Loucy (cell line): ENCODE measurements at regions not wholly inside any gene's neighbourhood (a gene's known extent, or its start where the extent isn't known, plus 50 kb on each side); places are given as distances from the start of the nearest gene placed in this dataset.

Source experiments
- EZH2phosphoT487 ChIP-seq: fragments of 200-600 bp; IDR thresholded peaks from 2 replicates; pipeline ENCODE4 v1.6.1; 2018; ENCODE audit warnings: antibody characterized with exemption, mild to moderate bottlenecking, moderate library complexity, borderline replicate concordance
- TF ChIP-seq, protein P1 (sequence below): fragments of 200-600 bp; sonication (generic); conservative IDR thresholded peaks from 2 replicates; pipeline ENCODE4 v1.5.1; 2014; ENCODE audit warnings: mild to moderate bottlenecking, antibody characterized with exemption, low read length

DNA sequence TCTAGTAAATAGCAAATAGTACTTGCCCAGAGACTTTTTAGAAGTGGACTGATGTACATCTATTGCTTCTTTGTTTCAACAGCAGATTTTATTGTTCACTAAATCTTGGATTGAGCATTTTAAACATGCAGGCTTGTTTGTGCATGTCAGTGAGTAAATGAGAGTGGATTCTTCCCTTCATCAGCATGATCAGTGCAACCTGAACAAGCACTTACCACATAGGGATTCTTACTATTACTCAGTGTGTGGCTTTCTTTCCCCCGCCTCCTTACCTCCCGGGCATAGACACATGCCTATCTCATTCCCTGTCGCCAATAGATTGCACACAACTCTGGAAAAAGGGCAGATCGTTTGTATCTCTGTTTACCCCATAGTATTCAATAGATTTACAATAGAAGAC is 197.5 kb downstream of the C11orf87 start:
- TF ChIP-seq, protein P1, sequence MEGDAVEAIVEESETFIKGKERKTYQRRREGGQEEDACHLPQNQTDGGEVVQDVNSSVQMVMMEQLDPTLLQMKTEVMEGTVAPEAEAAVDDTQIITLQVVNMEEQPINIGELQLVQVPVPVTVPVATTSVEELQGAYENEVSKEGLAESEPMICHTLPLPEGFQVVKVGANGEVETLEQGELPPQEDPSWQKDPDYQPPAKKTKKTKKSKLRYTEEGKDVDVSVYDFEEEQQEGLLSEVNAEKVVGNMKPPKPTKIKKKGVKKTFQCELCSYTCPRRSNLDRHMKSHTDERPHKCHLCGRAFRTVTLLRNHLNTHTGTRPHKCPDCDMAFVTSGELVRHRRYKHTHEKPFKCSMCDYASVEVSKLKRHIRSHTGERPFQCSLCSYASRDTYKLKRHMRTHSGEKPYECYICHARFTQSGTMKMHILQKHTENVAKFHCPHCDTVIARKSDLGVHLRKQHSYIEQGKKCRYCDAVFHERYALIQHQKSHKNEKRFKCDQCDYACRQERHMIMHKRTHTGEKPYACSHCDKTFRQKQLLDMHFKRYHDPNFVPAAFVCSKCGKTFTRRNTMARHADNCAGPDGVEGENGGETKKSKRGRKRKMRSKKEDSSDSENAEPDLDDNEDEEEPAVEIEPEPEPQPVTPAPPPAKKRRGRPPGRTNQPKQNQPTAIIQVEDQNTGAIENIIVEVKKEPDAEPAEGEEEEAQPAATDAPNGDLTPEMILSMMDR = no peak
- no peak for TF ChIP-seq EZH2phosphoT487
